Body of pancreas (tissue), 4 donors: ENCODE measurements at regions not wholly inside any gene's neighbourhood (a gene's known extent, or its start where the extent isn't known, plus 50 kb on each side); places are given as distances from the start of the nearest gene placed in this dataset.

ENCODE experiments used
- POLR2A ChIP-seq, 3 donors: fragments of 450-650 bp; IDR thresholded peaks; one replicate each; pipeline ENCODE4 v1.6.1; 2016; ENCODE audit warnings: antibody characterized with exemption in 3 of 3, mild to moderate bottlenecking in 2 of 3
- TF ChIP-seq, protein P1 (sequence below), 7 experiments: fragments of 450-650 bp in 4 of 7; fragments of 200-600 bp in 3 of 7; sonication (generic) in 3 of 7; IDR thresholded peaks; one replicate each; pipeline ENCODE4 v1.5.1; 2016 to 2019; ENCODE audit warnings: antibody characterized with exemption in 7 of 7

- TF ChIP-seq, protein P1, sequence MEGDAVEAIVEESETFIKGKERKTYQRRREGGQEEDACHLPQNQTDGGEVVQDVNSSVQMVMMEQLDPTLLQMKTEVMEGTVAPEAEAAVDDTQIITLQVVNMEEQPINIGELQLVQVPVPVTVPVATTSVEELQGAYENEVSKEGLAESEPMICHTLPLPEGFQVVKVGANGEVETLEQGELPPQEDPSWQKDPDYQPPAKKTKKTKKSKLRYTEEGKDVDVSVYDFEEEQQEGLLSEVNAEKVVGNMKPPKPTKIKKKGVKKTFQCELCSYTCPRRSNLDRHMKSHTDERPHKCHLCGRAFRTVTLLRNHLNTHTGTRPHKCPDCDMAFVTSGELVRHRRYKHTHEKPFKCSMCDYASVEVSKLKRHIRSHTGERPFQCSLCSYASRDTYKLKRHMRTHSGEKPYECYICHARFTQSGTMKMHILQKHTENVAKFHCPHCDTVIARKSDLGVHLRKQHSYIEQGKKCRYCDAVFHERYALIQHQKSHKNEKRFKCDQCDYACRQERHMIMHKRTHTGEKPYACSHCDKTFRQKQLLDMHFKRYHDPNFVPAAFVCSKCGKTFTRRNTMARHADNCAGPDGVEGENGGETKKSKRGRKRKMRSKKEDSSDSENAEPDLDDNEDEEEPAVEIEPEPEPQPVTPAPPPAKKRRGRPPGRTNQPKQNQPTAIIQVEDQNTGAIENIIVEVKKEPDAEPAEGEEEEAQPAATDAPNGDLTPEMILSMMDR (IDR thresholded peaks at IDR 0.05): no peak
- no peak for TF ChIP-seq POLR2A (IDR thresholded peaks at IDR 0.05)
These were observed 131.6 kb downstream of the TUSC7 start for GRCh38 chr3:116841003-116841735.
